Loucy (cell line): ENCODE measurements at regions not wholly inside any gene's neighbourhood (a gene's known extent, or its start where the extent isn't known, plus 50 kb on each side); places are given as distances from the start of the nearest gene placed in this dataset.

Experiments used
- H2AFZ ChIP-seq: fragments of 200-600 bp; sonication (generic); 2 replicates; pipeline ENCODE4 v1.6.0; 2016; ENCODE audit warnings: antibody characterized with exemption, mild to moderate bottlenecking, low read length, moderate library complexity
- H3F3A ChIP-seq: fragments of 200-600 bp; 2 replicates; pipeline ENCODE4 v1.6.0; 2016; ENCODE audit warnings: antibody characterized with exemption, low read depth, mild to moderate bottlenecking
- H3K27me3 ChIP-seq: fragments of 200-600 bp; sonication (generic); 2 replicates; pipeline ENCODE4 v1.6.1; 2014; ENCODE audit warnings: low read length, mild to moderate bottlenecking; ENCODE audit not compliant: insufficient read depth, poor library complexity, severe bottlenecking
- H3K36me3 ChIP-seq: fragments of 200-600 bp; sonication (generic); 2 replicates; pipeline ENCODE4 v1.6.1; 2016; ENCODE audit warnings: low read length; ENCODE audit not compliant: insufficient read depth
- H3K4me1 ChIP-seq: fragments of 200-600 bp; sonication (generic); 2 replicates; pipeline ENCODE4 v1.5.1; 2014; ENCODE audit warnings: low read length, mild to moderate bottlenecking; ENCODE audit not compliant: insufficient read depth, poor library complexity, severe bottlenecking
- H3K4me2 ChIP-seq: fragments of 200-600 bp; sonication (generic); 2 replicates; pipeline ENCODE4 v1.6.0; 2014; ENCODE audit warnings: antibody characterized with exemption, low read length, low read depth, mild to moderate bottlenecking; ENCODE audit not compliant: poor library complexity, severe bottlenecking
- H3K4me3 ChIP-seq: fragments of 200-600 bp; sonication (generic); 2 replicates; pipeline ENCODE4 v1.5.1; 2014; ENCODE audit warnings: low read length, mild to moderate bottlenecking, mixed read lengths; ENCODE audit not compliant: poor library complexity, severe bottlenecking
- H3K79me2 ChIP-seq: fragments of 200-600 bp; sonication (generic); 2 replicates; pipeline ENCODE4 v1.6.1; 2014; ENCODE audit warnings: low read length; ENCODE audit not compliant: insufficient read depth
- H3K9ac ChIP-seq: fragments of 200-600 bp; sonication (generic); 2 replicates; pipeline ENCODE4 v1.6.0; 2014; ENCODE audit warnings: mild to moderate bottlenecking, low read depth, low read length, moderate library complexity; ENCODE audit not compliant: poor library complexity, severe bottlenecking
- H3K9me2 ChIP-seq: fragments of 200-600 bp; sonication (generic); replicated peaks from 2 replicates; pipeline ENCODE4 v1.6.1; 2016; ENCODE audit warnings: low read depth, low read length, mixed read lengths
- H3K9me3 ChIP-seq: fragments of 200-600 bp; sonication (generic); 2 replicates; pipeline ENCODE4 v1.6.1; 2014; ENCODE audit warnings: mild to moderate bottlenecking, antibody characterized with exemption, low read length, low read depth; ENCODE audit not compliant: insufficient read depth
- H4K20me1 ChIP-seq: fragments of 200-600 bp; sonication (generic); 2 replicates; pipeline ENCODE4 v1.6.0; 2014; ENCODE audit warnings: antibody characterized with exemption, low read length, mild to moderate bottlenecking; ENCODE audit not compliant: insufficient read depth, poor library complexity, severe bottlenecking
- CTCF ChIP-seq: fragments of 200-600 bp; sonication (generic); conservative IDR thresholded peaks from 2 replicates; pipeline ENCODE4 v1.5.1; 2014; ENCODE audit warnings: mild to moderate bottlenecking, antibody characterized with exemption, low read length
- EZH2phosphoT487 ChIP-seq: fragments of 200-600 bp; IDR thresholded peaks from 2 replicates; pipeline ENCODE4 v1.6.1; 2018; ENCODE audit warnings: antibody characterized with exemption, mild to moderate bottlenecking, moderate library complexity, borderline replicate concordance

DNA sequence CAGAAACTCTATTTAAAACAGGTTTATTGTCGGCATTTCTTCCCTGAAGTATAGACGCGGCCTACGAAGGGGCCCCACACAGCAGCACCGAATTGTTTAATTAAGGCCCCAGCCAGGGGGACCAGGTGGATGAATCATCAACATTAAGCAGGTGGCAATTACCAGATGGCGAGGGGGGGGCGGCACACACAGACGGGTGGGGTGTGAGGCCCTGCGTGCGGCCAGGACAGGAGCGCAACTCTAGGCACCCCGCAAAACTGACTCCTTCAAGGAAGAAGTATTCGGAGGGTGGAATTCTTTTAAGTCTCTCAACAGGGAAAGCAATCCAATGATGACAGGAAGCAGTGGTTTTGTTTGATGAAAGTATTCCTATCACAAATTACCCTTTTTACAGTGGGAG lies 830.4 kb downstream of the GALR1 start:
- Histone ChIP-seq H4K20me1 (no peaks in the 10 kb centered on the region), H3K9ac (no peak overlapping the region), H3K27me3 (no peaks in the 10 kb centered on the region), H3K4me1 (no peaks in the 10 kb centered on the region), H3K36me3 (no peaks in the 10 kb centered on the region), H3K79me2 (no peaks in the 10 kb centered on the region), H3F3A (no peaks in the 10 kb centered on the region), H3K4me2 (no peak overlapping the region), H3K4me3 (no peak overlapping the region), H2AFZ (no peak overlapping the region), H3K9me3 (peaks cover 5% of the 10 kb centered on the region; the same call in 1 of the 2 replicates), H3K9me2 (no peaks in the 10 kb centered on the region)
- TF ChIP-seq EZH2phosphoT487 (no peak), CTCF (no peak)

DNA sequence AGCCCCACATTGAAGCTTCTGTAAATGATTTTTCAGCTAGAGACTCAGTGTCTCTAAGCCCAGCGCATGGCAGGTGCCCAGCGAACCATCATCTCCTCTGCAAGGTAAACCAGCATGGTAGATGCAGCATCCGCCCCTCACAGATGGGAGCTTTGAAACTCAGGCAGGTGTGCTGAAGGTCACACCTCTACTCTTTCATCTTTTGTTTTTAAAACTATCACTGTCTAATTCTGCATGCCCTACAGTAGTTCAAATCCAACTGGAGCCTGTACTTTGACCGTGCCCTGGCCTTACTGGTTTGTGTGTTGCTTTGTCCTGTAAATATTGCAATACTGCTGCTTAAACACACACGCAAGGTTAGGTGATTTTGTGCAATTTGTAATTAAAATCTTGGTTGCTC lies 831.1 kb downstream of the GALR1 start:
- no peaks in the 10 kb centered on the region for H3K36me3 ChIP-seq
- H3K4me3 ChIP-seq, result no peak overlapping the region
- no peak for TF ChIP-seq EZH2phosphoT487
- no peak for TF ChIP-seq CTCF
- H3K9me2 ChIP-seq, result no peaks in the 10 kb centered on the region
- H3K9me3 ChIP-seq, result peaks cover 5% of the 10 kb centered on the region; the same call in 1 of the 2 replicates
- H3K79me2 ChIP-seq, result no peaks in the 10 kb centered on the region
- no peaks in the 10 kb centered on the region for H4K20me1 ChIP-seq
- no peaks in the 10 kb centered on the region for H3K27me3 ChIP-seq
- no peaks in the 10 kb centered on the region for H3K4me1 ChIP-seq
- H3K4me2 ChIP-seq, result no peak overlapping the region
- no peak overlapping the region for H3K9ac ChIP-seq
- H3F3A ChIP-seq, result no peaks in the 10 kb centered on the region
- no peak overlapping the region for H2AFZ ChIP-seq

DNA sequence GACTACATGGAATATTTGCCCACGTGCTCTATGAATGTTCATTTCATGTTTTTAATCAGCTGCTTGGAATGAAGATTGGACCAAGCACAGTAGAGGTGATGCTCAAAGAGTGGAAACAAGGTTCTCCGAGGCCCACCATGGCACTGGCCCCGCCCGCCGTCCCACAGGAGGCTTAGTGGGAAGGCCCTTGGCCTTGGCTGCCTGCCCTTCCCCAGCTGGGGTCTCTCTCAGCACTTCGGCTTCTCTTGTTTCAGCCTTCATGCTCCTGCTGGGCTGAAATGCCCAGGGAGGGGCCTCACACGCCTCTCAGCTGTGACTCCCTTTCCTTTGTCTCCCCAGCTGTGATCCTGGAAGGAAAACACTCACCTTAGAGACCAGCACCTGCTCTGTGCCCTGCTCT lies 833.2 kb downstream of the GALR1 start:
- Histone ChIP-seq H3K27me3 (no peaks in the 10 kb centered on the region), H3K36me3 (no peaks in the 10 kb centered on the region), H3K4me1 (no peaks in the 10 kb centered on the region), H4K20me1 (no peaks in the 10 kb centered on the region), H2AFZ (no peak overlapping the region), H3K9me3 (peaks cover 11% of the 10 kb centered on the region; the same call in 1 of the 2 replicates), H3K9me2 (no peaks in the 10 kb centered on the region), H3K4me2 (no peak overlapping the region), H3F3A (no peaks in the 10 kb centered on the region), H3K9ac (no peak overlapping the region), H3K79me2 (no peaks in the 10 kb centered on the region), H3K4me3 (no peak overlapping the region)
- no peak for TF ChIP-seq EZH2phosphoT487
- TF ChIP-seq CTCF, result no peak
